Esophagus squamous epithelium (tissue), 5 donors: ENCODE measurements at regions not wholly inside any gene's neighbourhood (a gene's known extent, or its start where the extent isn't known, plus 50 kb on each side); places are given as distances from the start of the nearest gene placed in this dataset.

ENCODE experiments used
- DNase-seq: peaks from one replicate; lab custom pipeline; 2025; lab: John Stamatoyannopoulos, UW
- H3K27ac ChIP-seq, 4 donors: fragments of 200-600 bp; sonication (generic); one replicate each; pipeline ENCODE4 v1.5.1; 2016 to 2019; ENCODE audit warnings: mild to moderate bottlenecking in 1 of 4
- H3K27me3 ChIP-seq, 4 donors: fragments of 200-600 bp; sonication (generic); 1 replicate in 3 of 4; 2 replicates in 1 of 4; pipeline versions ENCODE4 v1.5.1 to v1.6.0; 2017 to 2021; ENCODE audit warnings: antibody characterized with exemption in 1 of 4
- H3K36me3 ChIP-seq, 3 donors: fragments of 200-600 bp; sonication (generic); one replicate each; pipeline ENCODE4 v1.5.1; 2016 to 2019
- H3K4me1 ChIP-seq, 3 donors: fragments of 200-600 bp; sonication (generic); one replicate each; pipeline ENCODE4 v1.5.1; 2017 to 2019
- H3K4me3 ChIP-seq, 4 donors: fragments of 200-600 bp; sonication (generic); 1 replicate in 3 of 4; 2 replicates in 1 of 4; pipeline ENCODE4 v1.5.1; 2016 to 2019; ENCODE audit warnings: mild to moderate bottlenecking in 2 of 4, moderate library complexity in 1 of 4
- H3K9me3 ChIP-seq, 3 donors: fragments of 200-600 bp; sonication (generic); one replicate each; pipeline ENCODE4 v1.5.1; 2016 to 2019
- POLR2A ChIP-seq, 4 donors: fragments of 450-650 bp; IDR thresholded peaks; one replicate each; pipeline ENCODE4 v1.6.1; 2017; ENCODE audit warnings: antibody characterized with exemption in 4 of 4, mild to moderate bottlenecking in 4 of 4, moderate library complexity in 3 of 4
- WGBS, 2 donors: methylation state at CpG; one replicate each; pipeline ENCODE4 v1.1.5; 2018; 5-methylcytosine and 5-hydroxymethylcytosine counted together
- intact Hi-C: fragments of 100-400 bp; cut with DNase I; formaldehyde crosslinking; loops from one replicate; pipeline ENCODE4 v1.15.0; 2022
- TF ChIP-seq, protein P1 (sequence below), 6 experiments: fragments of 450-650 bp in 4 of 6; fragments of 200-600 bp in 2 of 6; sonication (generic) in 2 of 6; IDR thresholded peaks; one replicate each; pipeline ENCODE4 v1.5.1; 2016 to 2019; ENCODE audit warnings: antibody characterized with exemption in 6 of 6, mild to moderate bottlenecking in 4 of 6, moderate library complexity in 4 of 6
- donor health status: DM: yes; HTN: yes; CAD: no.

DNA sequence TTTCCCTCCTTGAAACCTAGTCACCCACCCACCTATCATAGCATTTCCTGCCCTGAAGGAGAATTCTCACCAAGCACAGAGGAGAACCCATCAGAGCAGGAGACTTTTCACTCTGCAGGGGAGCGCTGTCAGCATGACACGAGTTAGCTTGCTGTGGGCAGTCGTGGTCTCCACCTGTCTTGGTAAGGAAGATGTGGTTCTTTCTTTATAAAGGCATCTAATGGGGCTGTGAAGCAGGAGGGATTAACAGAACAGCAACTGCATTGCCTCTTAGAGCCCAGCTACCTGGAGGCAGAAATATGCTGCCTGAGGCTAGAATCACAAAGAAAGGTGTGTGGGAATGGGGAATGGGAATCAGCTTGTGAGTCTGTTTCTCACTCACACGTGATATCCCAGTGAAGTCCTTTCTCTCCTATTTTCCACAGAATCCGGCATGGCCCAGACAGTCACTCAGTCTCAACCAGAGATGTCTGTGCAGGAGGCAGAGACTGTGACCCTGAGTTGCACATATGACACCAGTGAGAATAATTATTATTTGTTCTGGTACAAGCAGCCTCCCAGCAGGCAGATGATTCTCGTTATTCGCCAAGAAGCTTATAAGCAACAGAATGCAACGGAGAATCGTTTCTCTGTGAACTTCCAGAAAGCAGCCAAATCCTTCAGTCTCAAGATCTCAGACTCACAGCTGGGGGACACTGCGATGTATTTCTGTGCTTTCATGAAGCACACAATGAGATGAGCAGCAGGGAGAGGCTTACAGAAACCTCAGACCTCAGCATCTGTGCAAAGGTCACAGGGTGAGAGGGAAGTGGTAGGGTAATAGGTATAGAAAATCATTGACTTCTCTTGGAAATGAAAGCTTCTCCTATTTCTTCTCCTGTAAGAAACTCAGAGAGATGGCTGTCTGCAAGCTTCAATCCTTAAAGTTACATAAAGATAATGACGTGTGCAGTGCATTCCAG lies 316.9 kb downstream of the DAD1 start:
- H3K4me1 ChIP-seq = peaks cover 0 to 8% (median 0%) of the 10 kb centered on the region in 3 donors
- WGBS, 2 donors = 65 to 69% methylated on average over 9 to 10 of the region's 11 CpGs
- TF ChIP-seq POLR2A (IDR thresholded peaks at IDR 0.05) = no peak
- TF ChIP-seq, protein P1, sequence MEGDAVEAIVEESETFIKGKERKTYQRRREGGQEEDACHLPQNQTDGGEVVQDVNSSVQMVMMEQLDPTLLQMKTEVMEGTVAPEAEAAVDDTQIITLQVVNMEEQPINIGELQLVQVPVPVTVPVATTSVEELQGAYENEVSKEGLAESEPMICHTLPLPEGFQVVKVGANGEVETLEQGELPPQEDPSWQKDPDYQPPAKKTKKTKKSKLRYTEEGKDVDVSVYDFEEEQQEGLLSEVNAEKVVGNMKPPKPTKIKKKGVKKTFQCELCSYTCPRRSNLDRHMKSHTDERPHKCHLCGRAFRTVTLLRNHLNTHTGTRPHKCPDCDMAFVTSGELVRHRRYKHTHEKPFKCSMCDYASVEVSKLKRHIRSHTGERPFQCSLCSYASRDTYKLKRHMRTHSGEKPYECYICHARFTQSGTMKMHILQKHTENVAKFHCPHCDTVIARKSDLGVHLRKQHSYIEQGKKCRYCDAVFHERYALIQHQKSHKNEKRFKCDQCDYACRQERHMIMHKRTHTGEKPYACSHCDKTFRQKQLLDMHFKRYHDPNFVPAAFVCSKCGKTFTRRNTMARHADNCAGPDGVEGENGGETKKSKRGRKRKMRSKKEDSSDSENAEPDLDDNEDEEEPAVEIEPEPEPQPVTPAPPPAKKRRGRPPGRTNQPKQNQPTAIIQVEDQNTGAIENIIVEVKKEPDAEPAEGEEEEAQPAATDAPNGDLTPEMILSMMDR (IDR thresholded peaks at IDR 0.05) = no peak
- intact Hi-C loops = no loop called here
- H3K27ac ChIP-seq = no peak overlapping the region
- peaks cover 0 to 10% (median 0%) of the 10 kb centered on the region in 4 donors for H3K27me3 ChIP-seq
- no peaks in the 10 kb centered on the region for H3K9me3 ChIP-seq
- H3K4me3 ChIP-seq = no peak overlapping the region
- DNase-seq = no peak
- H3K36me3 ChIP-seq = no peaks in the 10 kb centered on the region

DNA sequence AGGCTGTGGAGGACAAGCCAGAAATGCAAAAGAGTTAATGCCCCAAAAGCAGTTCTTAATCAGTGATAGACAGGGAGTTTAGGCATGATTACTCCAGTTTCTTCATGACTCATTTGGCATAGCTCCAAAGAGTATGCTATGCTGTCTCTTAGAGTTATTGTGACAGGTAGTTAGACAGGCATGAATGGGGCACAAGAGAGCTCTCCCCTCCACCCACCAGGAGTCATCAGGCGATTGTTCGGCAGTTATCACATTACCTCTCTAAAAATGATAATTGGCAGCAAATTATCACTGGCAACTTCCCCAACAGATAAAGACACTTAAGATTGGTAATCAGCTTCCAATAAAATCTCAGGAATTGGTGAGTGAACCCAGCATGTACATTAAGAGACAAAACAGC lies 320.1 kb downstream of the DAD1 start:
- H3K27me3 ChIP-seq = no peaks in the 10 kb centered on the region
- intact Hi-C loops = no loop called here
- H3K4me3 ChIP-seq = no peak overlapping the region
- no peak overlapping the region for H3K27ac ChIP-seq
- TF ChIP-seq, protein P1 (IDR thresholded peaks at IDR 0.05) = no peak
- no peak for TF ChIP-seq POLR2A (IDR thresholded peaks at IDR 0.05)
- H3K9me3 ChIP-seq = no peaks in the 10 kb centered on the region
- no peak for DNase-seq
- peaks cover 0 to 8% (median 0%) of the 10 kb centered on the region in 3 donors for H3K4me1 ChIP-seq
- WGBS, 2 donors = 15 to 28% methylated on average over 2 of the region's 2 CpGs
- H3K36me3 ChIP-seq = no peaks in the 10 kb centered on the region

DNA sequence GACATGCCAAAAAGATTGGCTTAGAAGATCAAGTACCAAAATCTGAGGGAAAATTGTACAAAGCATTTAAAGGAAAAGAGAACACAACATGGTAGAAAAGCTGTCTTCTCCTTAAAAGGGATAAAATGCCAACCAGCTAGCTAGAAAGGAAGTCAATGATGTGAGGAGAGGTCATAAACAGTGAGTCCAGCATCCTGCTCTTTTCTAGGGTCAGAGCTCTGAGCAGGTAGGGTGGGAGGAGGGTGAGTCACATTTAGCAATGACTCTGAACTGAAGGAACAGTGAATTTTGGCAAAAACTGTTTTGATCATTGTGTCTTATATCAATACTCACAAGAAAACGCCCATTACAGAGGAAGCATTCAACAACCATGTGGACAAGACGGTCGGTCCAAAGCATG lies 322.3 kb downstream of the DAD1 start:
- Histone ChIP-seq H3K27ac (no peak overlapping the region), H3K4me1 (peaks cover 0 to 8% (median 0%) of the 10 kb centered on the region in 3 donors), H3K27me3 (no peaks in the 10 kb centered on the region), H3K4me3 (no peak overlapping the region), H3K9me3 (no peaks in the 10 kb centered on the region), H3K36me3 (no peaks in the 10 kb centered on the region)
- DNase-seq = no peak
- TF ChIP-seq, protein P1 (IDR thresholded peaks at IDR 0.05) = no peak
- no peak for TF ChIP-seq POLR2A (IDR thresholded peaks at IDR 0.05)
- intact Hi-C loops = no loop called here
- WGBS, 2 donors = 75 to 78% methylated on average over 3 of the region's 3 CpGs

DNA sequence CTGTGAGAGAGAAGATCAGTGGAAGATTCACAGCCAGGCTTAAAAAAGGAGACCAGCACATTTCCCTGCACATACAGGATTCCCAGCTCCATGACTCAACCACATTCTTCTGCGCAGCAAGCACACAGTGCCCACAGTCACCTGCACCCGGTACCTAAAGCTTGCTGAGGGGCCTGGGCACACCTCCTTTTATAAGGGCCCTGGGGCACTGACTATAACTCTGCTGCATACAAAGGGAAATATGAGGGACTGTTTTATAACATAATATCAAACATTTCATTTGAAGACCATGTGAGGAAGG lies 322.9 kb downstream of the DAD1 start:
- intact Hi-C loops = no loop called here
- no peak overlapping the region for H3K27ac ChIP-seq
- H3K9me3 ChIP-seq = no peaks in the 10 kb centered on the region

More for the DNA sequence above, 322.9 kb downstream of the DAD1 start:
- 36% methylated on average over 2 of the region's 2 CpGs for WGBS, 2 donors
- Histone ChIP-seq H3K36me3 (no peaks in the 10 kb centered on the region), H3K4me1 (peaks cover 0 to 8% (median 0%) of the 10 kb centered on the region in 3 donors), H3K27me3 (no peaks in the 10 kb centered on the region), H3K4me3 (no peak overlapping the region)
- no peak for TF ChIP-seq POLR2A (IDR thresholded peaks at IDR 0.05)
- TF ChIP-seq, protein P1 (IDR thresholded peaks at IDR 0.05) = no peak
- DNase-seq = no peak
